NCI-H2196 (cell line): ENCODE measurements at regions not wholly inside any gene's neighbourhood (a gene's known extent, or its start where the extent isn't known, plus 50 kb on each side); places are given as distances from the start of the nearest gene placed in this dataset.

Experiments
- DNase-seq: peaks from one replicate; lab custom pipeline; 2025; ENCODE audit not compliant: unreplicated experiment; lab: John Stamatoyannopoulos, UW

GRCh38 chr13:78802912-78803311 lies 144.0 kb upstream of the OBI1 start:
- DNase-seq: no peak

DNA sequence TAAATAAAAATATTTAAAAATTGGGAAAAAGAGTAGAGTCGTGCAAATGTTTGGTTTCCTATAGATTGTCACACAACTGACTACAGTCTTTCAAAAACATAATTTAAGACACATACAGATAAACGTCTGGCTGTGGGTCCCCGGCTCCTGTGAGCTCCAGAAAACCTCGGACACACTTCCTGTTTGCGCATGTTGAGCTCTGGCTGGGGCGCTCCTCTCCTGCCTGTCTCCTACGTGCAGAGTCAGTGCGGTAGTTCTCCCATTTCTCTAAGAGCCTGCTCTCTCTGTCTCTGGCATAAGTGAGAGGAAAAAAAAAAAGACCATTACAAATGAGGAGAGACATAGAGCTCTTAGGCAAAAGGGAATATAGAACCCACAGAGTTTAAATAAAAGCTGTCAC lies 128.2 kb upstream of the OBI1 start:
- DNase-seq: no peak

- no peak for DNase-seq
Measured at GRCh38 chr13:78786459-78786858, 127.5 kb upstream of the OBI1 start.

DNA sequence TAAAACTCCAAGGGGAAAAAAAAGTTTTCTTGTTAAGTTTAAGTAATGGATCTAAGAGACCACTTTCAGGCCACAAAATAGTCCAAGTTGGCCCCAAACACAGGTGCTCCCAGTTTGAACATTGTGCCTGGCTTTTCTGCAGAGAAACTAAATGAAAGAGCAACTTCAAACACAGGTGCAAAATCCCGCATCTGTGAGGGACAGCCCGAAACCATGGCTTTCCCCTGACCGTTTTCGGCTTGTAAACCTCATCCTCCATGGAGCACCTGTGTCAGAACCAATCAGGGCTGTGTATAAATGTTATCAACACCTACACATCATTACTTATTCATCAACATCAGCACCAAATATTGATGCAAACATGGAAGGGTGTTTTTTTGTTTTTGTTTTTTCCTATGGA lies 126.8 kb upstream of the OBI1 start:
- no peak for DNase-seq

DNA sequence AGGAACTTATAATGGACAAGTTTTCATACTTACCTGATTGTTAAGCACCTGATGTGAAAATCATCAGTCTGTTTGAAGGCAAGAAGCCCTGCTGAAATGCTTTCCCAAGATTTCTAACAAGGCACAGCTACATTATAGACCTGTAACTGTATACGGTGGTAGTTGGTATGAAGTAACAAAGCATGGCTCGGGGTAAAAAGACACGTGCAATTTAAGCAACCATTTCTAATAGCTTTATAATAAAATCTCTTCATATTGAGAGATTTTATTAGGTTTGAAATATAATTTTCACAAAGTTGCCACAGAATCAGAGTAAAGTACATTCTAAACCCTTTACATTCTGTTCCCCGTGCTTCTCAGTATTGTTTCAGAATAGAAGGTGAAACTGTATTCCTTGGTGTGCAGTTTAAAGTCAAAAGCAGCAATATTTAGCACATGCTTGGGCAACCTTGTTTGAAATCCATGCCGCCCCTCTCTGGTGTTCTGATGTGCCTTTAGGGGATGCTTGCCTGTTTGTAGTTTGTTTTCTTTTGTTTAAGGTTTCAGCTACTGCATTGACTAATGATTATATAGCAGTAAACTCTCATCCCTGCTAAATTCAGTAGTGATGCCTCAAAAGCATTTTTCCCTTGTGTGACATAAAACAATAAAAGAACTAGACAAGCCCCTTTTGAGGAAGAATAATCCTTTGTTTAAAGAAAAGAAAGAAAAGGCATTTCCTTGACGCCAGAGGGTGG lies 125.2 kb upstream of the OBI1 start:
- no peak for DNase-seq

DNA sequence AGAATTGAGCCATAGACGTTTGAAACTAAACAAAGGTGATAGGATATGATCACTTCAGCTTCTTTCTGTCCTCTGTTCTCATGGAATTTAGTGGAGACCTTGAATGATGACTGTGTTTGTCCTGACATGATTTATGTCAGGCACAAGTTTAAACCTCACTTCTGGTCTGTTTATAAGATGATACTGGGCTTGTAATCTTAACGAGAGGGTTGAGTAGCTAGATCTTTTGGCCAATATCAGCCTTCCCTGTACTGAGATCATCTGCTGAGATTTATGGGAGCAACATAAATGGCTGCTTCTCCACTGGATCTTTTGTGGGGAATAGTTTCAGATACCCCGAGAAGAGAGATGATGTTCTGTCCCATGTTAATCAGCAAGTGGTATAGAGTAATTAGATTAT lies 121.8 kb upstream of the OBI1 start:
- no peak for DNase-seq

DNA sequence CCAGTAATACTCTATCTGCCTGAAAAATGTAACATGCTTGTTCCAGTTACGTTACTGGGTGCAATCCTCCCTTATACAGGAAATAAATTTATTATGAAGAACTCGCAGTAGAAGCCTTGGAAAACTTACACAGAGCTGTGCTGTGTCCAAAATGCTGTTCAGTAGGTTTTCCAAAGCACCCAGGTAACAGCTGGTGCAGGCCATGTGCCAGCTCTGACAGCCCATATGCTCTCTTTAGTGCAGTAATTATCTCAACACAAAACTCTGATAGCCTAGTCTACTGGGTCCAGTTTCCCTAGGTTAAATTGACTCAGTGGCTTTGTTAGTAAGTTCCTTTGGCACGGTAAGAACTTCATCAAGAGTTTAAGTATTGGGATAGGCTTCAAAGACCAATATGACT lies 120.7 kb upstream of the OBI1 start:
- no peak for DNase-seq

- DNase-seq: no peak
Measured at GRCh38 chr13:78777976-78778375, 119.0 kb upstream of the OBI1 start.

DNA sequence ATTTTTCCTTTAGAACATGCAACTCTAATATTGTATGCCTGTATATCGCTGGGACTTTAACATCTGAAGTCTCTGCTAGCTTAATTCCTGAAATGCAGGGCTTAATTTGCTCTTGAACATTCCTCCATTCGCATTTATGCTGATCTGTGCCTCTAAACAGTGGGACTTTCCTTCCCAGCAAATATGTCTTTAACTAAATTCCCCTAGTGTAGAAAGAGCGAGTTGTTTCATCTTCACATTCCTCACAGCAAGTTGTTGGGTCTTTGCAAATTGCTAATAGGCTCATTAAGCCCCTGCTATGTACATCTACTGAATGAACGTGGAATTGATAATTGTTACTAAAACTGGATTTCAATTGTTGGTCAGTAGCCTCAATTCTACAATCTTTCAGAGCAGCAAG lies 118.4 kb upstream of the OBI1 start:
- DNase-seq: no peak

DNA sequence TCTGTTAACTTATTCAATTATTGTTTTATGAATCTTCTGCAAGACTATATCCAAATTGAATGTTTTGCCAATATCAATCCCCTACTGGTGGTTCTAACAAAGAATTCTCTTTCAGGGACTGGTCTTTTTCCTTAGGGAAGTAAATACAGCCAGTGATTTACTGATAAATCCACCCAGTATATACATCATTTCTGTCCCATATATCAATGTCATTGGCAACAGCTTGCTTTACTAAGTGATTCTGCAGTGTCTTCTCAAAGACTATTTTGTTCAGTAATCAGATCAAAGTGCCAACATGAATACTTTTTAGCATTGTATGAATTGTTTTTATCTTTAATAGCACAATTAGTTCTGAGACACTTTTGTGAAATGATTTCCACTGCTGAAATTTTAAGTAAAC lies 114.0 kb upstream of the OBI1 start:
- DNase-seq: no peak

- no peak for DNase-seq
Measured at GRCh38 chr13:78770601-78771000, 111.6 kb upstream of the OBI1 start.

DNA sequence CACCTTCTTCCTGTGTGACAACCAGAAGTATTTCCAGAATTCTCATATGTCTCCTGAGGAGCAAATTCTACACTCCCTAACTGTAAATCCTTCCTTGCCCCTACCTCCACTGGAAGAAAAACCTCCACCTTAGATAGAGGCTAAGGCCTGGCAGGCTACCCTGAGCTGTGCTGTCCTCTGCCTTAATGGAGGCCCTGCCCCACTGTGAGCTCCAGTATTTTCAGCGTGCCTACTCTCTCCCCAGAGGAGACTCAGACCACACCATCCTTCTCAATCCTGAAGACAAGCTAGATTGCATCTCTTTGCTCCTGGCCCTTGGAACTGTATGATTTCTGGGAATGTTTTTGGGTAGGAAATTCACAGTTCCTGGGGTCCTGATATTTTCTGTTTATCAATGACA lies 110.0 kb upstream of the OBI1 start:
- no peak for DNase-seq

- DNase-seq: no peak
Measured at GRCh38 chr13:78764665-78765064, 105.7 kb upstream of the OBI1 start.

- no peak for DNase-seq
Measured at GRCh38 chr13:78762825-78763224, 103.9 kb upstream of the OBI1 start.

DNA sequence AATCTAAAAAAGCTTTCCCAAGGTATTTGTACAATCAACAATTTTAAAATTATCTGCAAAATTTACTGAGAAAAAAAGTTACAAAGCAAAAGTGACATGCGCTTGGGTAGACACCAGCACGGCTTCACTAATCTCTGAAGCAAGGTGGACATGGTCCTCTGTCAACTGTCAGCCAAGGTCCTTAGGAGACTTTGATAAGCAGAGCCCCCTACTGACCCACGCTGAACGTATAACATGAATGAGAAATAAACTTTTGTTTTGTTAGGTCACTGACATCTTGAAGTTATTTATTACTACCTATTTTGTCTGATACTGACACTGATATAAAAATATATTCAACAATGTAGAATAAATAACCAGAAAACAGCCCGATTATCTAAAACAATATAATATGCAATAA lies 100.7 kb upstream of the OBI1 start:
- no peak for DNase-seq

- no peak for DNase-seq
Measured at GRCh38 chr13:78758549-78758948, 99.6 kb upstream of the OBI1 start.

GRCh38 chr13:78753435-78753834 lies 94.5 kb upstream of the OBI1 start:
- no peak for DNase-seq

GRCh38 chr13:78750735-78751134 lies 91.8 kb upstream of the OBI1 start:
- no peak for DNase-seq

DNA sequence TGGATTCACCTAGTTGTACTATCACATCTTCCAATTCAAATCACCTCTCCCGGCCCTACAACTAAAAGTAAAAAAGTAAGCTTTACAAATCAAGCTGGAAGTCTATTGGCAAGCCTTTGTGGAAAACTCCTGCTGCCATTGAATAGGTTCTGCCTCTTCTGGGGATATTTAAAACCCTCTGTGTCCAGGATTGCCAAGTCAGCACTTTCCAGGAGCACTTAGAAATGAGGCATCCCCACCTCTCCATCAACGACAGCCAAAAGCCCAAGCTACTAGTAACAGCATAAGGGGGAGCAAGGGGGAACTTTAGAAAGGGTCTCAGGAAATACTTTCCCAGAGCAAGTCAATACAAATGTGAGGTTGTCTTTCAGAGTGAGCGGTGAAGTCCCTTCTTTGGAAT lies 85.0 kb upstream of the OBI1 start:
- DNase-seq: no peak

- DNase-seq: no peak
Measured at GRCh38 chr13:78742659-78743058, 83.7 kb upstream of the OBI1 start.

GRCh38 chr13:78736142-78736541 lies 77.2 kb upstream of the OBI1 start:
- DNase-seq: no peak

DNA sequence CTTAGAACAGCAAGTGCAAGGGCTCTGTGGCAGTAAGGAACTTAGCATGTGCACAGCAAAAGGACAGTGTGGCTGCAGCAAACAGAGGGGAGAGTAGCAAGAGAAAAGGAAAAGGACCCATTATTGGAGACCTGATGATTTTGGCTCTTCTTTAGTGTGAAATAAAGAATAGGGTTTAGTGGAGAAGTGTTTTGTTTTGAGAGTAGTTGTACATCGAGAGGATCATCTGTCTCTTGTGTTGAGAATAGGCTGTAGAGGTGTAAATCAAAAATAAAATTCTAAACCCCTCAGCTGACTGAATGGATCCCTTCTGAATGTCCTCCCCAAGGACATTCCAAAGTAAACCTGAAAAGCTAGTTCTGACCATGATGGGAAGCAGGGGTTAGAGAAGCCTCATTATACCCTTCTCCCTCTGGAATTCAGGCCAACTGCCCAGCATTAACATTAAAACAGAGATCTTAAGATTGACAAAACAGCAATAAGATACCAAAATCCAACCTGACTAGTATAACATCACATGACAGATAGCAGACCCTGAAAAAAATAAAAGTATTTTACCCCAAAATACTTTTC lies 73.6 kb upstream of the OBI1 start:
- no peak for DNase-seq

GRCh38 chr13:78722700-78723099 lies 63.7 kb upstream of the OBI1 start:
- no peak for DNase-seq
